GM10266 (cell line): ENCODE measurements at regions not wholly inside any gene's neighbourhood (a gene's known extent, or its start where the extent isn't known, plus 50 kb on each side); places are given as distances from the start of the nearest gene placed in this dataset.

Source experiments
- DNase-seq: peaks from one replicate; pipeline ENCODE4 v3.0.0; 2012; ENCODE audit errors: extremely low spot score
- TF ChIP-seq, protein P1 (sequence below): IDR thresholded peaks from 2 replicates; pipeline ENCODE4 v1.5.1; 2012; ENCODE audit warnings: mild to moderate bottlenecking, low read depth; ENCODE audit not compliant: control insufficient read depth, insufficient read depth; ENCODE audit errors: missing control alignments

DNA sequence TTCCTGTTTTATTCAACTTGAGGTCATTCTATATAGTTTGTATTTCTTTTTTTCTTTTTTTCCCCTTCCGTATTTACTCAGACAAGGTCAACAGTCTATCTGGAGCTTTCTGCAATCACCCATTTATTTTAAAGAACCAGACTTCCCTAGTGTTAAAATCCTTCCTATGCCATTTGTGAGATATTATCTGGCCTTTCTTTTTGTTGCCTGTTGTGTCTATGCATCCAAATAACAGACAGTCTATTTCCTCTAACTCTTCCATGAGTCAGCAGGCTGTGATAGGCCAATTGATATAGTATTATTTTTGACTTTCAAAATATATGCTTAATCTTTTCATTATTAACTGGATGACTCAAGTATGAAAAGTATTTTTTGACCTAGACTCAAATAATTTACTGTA, 291.2 kb upstream of the PTPRD start:
- no peak for DNase-seq
- TF ChIP-seq, protein P1, sequence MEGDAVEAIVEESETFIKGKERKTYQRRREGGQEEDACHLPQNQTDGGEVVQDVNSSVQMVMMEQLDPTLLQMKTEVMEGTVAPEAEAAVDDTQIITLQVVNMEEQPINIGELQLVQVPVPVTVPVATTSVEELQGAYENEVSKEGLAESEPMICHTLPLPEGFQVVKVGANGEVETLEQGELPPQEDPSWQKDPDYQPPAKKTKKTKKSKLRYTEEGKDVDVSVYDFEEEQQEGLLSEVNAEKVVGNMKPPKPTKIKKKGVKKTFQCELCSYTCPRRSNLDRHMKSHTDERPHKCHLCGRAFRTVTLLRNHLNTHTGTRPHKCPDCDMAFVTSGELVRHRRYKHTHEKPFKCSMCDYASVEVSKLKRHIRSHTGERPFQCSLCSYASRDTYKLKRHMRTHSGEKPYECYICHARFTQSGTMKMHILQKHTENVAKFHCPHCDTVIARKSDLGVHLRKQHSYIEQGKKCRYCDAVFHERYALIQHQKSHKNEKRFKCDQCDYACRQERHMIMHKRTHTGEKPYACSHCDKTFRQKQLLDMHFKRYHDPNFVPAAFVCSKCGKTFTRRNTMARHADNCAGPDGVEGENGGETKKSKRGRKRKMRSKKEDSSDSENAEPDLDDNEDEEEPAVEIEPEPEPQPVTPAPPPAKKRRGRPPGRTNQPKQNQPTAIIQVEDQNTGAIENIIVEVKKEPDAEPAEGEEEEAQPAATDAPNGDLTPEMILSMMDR, result no peak

DNA sequence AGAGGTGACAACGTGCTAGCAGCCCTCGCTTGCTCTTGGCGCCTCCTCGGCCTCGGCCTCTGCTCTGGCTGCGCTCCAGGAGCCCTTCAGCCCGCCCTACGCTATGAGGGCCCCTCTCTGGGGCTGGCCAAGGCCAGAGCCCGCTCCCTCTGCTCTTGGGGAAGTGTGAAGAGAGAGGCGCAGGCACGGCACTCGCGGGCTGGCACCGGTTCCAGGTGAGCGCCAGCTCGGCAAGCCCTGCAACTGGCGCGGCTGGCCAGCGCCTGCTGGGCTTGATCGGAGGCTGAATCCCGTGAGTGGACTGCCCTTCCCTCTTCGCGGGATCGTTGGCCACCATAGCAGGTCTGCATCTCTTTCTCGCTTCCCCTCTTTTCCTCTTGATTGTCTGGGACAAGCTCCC, 298.0 kb upstream of the PTPRD start:
- no peak for DNase-seq
- TF ChIP-seq, protein P1, result no peak

GRCh38 chr9:10911373-10911772, 298.6 kb upstream of the PTPRD start:
- no peak for DNase-seq

GRCh38 chr9:10917001-10917400, 304.2 kb upstream of the PTPRD start:
- no peak for DNase-seq
- TF ChIP-seq, protein P1, result no peak

More at GRCh38 chr9:10911373-10911772, 298.6 kb upstream of the PTPRD start:
- TF ChIP-seq, protein P1, result no peak

- TF ChIP-seq, protein P1, result no peak
- no peak for DNase-seq
Observed at GRCh38 chr9:10921671-10922070, 308.9 kb upstream of the PTPRD start.

DNA sequence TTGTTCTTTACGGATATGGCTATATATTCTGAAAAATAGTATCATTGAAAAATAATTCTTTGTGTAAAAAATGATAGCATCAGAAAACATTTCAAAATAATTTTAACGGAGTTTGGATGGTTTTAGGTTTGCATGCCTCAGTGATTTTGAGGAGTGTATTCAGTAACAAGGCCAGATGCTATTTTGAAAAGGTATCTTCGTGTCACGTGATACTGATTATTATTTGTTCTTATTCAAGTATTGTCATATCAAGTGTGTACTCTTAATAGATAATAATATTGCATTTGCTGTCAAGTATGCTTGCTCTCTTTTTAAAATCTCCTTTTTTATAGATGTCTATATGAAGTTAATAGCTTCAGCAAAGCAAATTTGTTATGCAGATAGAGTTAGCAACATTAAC, 313.1 kb upstream of the PTPRD start:
- TF ChIP-seq, protein P1, result no peak
- DNase-seq, result no peak

DNA sequence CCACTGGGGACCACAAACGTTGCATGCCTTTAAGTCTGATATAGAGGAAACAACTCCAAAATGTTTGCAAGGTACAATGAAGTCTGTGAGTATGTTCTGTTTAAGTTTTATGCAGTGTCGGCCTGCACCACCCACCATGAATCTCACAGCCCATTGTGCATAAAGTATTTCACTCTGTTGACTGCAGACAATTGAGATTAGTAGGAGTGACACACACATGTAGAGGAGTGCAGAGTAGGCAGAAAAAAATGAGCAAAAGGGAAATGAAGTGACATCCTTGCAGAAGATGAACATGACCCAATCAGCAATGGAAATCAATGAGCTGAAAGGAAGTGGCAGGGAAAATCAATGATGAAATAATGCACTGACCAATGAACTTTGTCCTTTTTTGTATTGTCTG, 315.6 kb upstream of the PTPRD start:
- TF ChIP-seq, protein P1, result no peak
- DNase-seq, result no peak

DNA sequence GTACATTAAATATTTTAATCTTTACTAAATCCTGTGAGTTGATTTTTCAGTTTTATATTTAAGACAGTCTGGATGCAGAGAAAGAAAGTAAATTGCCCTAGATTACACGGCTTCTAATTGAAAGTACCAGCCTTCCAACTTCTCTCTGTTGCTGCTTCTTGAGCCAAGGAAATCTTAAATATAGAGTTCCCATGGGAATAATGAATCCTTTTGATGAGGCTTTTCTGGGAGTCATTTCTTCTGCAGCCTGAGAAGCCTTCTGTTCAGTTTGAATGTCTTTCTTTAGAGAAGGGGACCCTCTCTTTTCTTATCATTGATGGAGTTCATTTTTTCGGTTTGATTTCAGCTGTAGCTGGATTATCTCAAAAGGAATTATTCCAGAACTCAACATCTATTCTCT, 317.3 kb upstream of the PTPRD start:
- DNase-seq, result no peak
- TF ChIP-seq, protein P1, result no peak
